T-helper 2 cell (primary cell): ENCODE measurements at regions not wholly inside any gene's neighbourhood (a gene's known extent, or its start where the extent isn't known, plus 50 kb on each side); places are given as distances from the start of the nearest gene placed in this dataset.

ENCODE experiments used
- DNase-seq, 5 experiments: peaks; one replicate each; pipeline versions ENCODE4 v3.0.0 to v3.0.0-alpha.2; 2012 to 2022

GRCh38 chr10:3231951-3232730 lies 59.6 kb upstream of the PITRM1 start:
- DNase-seq = no peak

- DNase-seq = no peak
These were observed 57.2 kb upstream of the PITRM1 start for GRCh38 chr10:3229815-3230214.

- DNase-seq = no peak
These were observed 56.0 kb upstream of the PITRM1 start for GRCh38 chr10:3228629-3228945.

- no peak for DNase-seq
These were observed 54.6 kb upstream of the PITRM1 start for GRCh38 chr10:3226960-3227744.

GRCh38 chr10:3225561-3225960 lies 53.0 kb upstream of the PITRM1 start:
- DNase-seq = no peak

- no peak for DNase-seq
These were observed 51.7 kb upstream of the PITRM1 start for GRCh38 chr10:3224241-3224640.

- no peak for DNase-seq
These were observed 50.0 kb upstream of the PITRM1 start for GRCh38 chr10:3222626-3223025.
